Heart right ventricle (tissue), 16 donors: ENCODE measurements at regions not wholly inside any gene's neighbourhood (a gene's known extent, or its start where the extent isn't known, plus 50 kb on each side); places are given as distances from the start of the nearest gene placed in this dataset.
"Not testable (repeated sequence)": the region's sequence is repeated elsewhere in the genome, so short reads cannot be mapped to it uniquely, and the experiment has no call there.

ENCODE experiments used
- ATAC-seq, 8 donors: fragments of 200-7000 bp; cut with Tn5 transposase; one replicate each; pipeline ENCODE4 v1.9.1; 2020; ENCODE audit warnings: mild to moderate bottlenecking in 8 of 8, moderate library complexity in 8 of 8, moderate number of reproducible peaks in 1 of 8
- DNase-seq, 2 donors: peaks; one replicate each; pipeline ENCODE4 v3.0.0-alpha.2; 2020
- H3K27ac ChIP-seq, 10 donors: fragments of 200-600 bp; sonication (generic) in 2 of 10; one replicate each; pipeline versions ENCODE4 v1.5.0 to v1.8.0; 2020 to 2022; ENCODE audit warnings: mild to moderate bottlenecking in 3 of 10
- H3K27me3 ChIP-seq, 7 donors: fragments of 200-600 bp; one replicate each; pipeline ENCODE4 v1.8.0; 2021 to 2022; ENCODE audit warnings: mild to moderate bottlenecking in 2 of 7
- H3K36me3 ChIP-seq, 9 donors: fragments of 200-600 bp; sonication (generic) in 1 of 9; one replicate each; pipeline versions ENCODE4 v1.5.0 to v1.8.0; 2020 to 2022; ENCODE audit warnings: mild to moderate bottlenecking in 2 of 9
- H3K4me1 ChIP-seq, 9 donors: fragments of 200-600 bp; sonication (generic) in 1 of 9; one replicate each; pipeline versions ENCODE4 v1.5.0 to v1.8.0; 2020 to 2022; ENCODE audit warnings: mild to moderate bottlenecking in 4 of 9
- H3K4me3 ChIP-seq, 10 donors: fragments of 200-600 bp; sonication (generic) in 2 of 10; one replicate each; pipeline versions ENCODE4 v1.5.0 to v1.8.0; 2020 to 2022; ENCODE audit warnings: mild to moderate bottlenecking in 7 of 10, moderate library complexity in 2 of 10
- H3K9me3 ChIP-seq, 11 donors: fragments of 200-600 bp in 10 of 11; sonication (generic) in 2 of 11; one replicate each; pipeline versions ENCODE4 v1.5.0 to v1.8.0; 2013 to 2022; ENCODE audit warnings: mild to moderate bottlenecking in 2 of 11, control low read depth in 1 of 11, moderate library complexity in 1 of 11
- CTCF ChIP-seq, 9 donors: fragments of 200-600 bp; sonication (generic) in 2 of 9; IDR thresholded peaks; one replicate each; pipeline versions ENCODE4 v1.5.0 to v1.8.0; 2021 to 2022; ENCODE audit warnings: antibody characterized with exemption in 9 of 9, mild to moderate bottlenecking in 5 of 9, moderate library complexity in 1 of 9
- WGBS, 2 donors: extraction: QIAGEN DNeasy Blood & Tissue Kit; methylation state at CpG; one replicate each; pipeline ENCODE4 v1.1.7; 2013; ENCODE audit warnings: inconsistent platforms in 1 of 2; 5-methylcytosine and 5-hydroxymethylcytosine counted together
- intact Hi-C, 10 donors: fragments of 100-400 bp; cut with DNase I; formaldehyde crosslinking; loops; one replicate each; pipeline versions ENCODE4 v1.11.1 to v1.14.2; 2022
- donor health status: Arrhythmogenic right ventricular cardiomyopathy.
- donor health status: ischemic (EF 13 %, LVEDD 7.1; RV severe dilation, severe dysfunction).
- donor health status: healthy with polysubstance abuse.
- donor health status: DM: no; HTN: yes; CAD: no.
- donor health status: DM: no; HTN: no; CAD: no.
- donor health status: ischemic (EF 25% LVEDD 6.9; RV normal size, moderate dysfunction).
- donor health status: ischemic (EF 25% LVEDD 5.7; RV mildly dilated, moderate dysfunction).
- donor health status: healthy.
- donor health status: DM: yes; HTN: yes; CAD: no.
- donor health status: Ischemic cardiomyopathy.
- donor health status: ischemic (EF 35%, LVEDD 5.7; RV mildly dilated, moderate dysfunction).
- donor health status: nonischemic (EF 11% LVEDD 7.7; RV severe dilation, severe dysfunction).
- donor health status: DM: yes; HTN: yes; CAD: no.
- donor health status: PGD.
- donor health status: ischemic (EF 29% LVEDD 5.4; RV normal size, mild dysfunction).
- donor health status: nonischemic (EF 23%, LVEDD 6.1; RV moderate dilation, normal function).

- peaks cover 0 to 33% (median 15%) of the 10 kb centered on the region in 9 donors for H3K4me1 ChIP-seq
- H3K9me3 ChIP-seq = peaks cover 0 to 6% (median 0%) of the 10 kb centered on the region in 11 donors
- H3K27me3 ChIP-seq = no peaks in the 10 kb centered on the region
- 74 to 88% methylated on average over 2 of the region's 2 CpGs for WGBS, 2 donors
- no peaks in the 10 kb centered on the region for H3K36me3 ChIP-seq
- ATAC-seq = no peak
- H3K27ac ChIP-seq = peak overlapping the region in 2 of 10 donors; percentile 16 to 39
- no peak overlapping the region for H3K4me3 ChIP-seq
- DNase-seq = no peak
- no peak for TF ChIP-seq CTCF (IDR thresholded peaks at IDR 0.05)
- intact Hi-C loops = no loop called here
Observed at GRCh38 chr2:63738019-63738418, 103.7 kb upstream of the UGP2 start.

- H3K36me3 ChIP-seq, H3K4me3 ChIP-seq, intact Hi-C loops, H3K27ac ChIP-seq, H3K9me3 ChIP-seq, DNase-seq, ATAC-seq, H3K27me3 ChIP-seq: not testable (repeated sequence)
- H3K4me1 ChIP-seq = peaks cover 0 to 33% (median 15%) of the 10 kb centered on the region in 9 donors
- 92 to 96% methylated on average over 2 of the region's 2 CpGs for WGBS, 2 donors
Observed at GRCh38 chr2:63739180-63739579, 102.5 kb upstream of the UGP2 start.

- ATAC-seq (no peak), DNase-seq (no peak)
- no peak overlapping the region for H3K27ac ChIP-seq
- no peaks in the 10 kb centered on the region for H3K27me3 ChIP-seq
- H3K4me1 ChIP-seq = peaks cover 0 to 33% (median 16%) of the 10 kb centered on the region in 9 donors
- no peak overlapping the region for H3K4me3 ChIP-seq
- H3K36me3 ChIP-seq = no peaks in the 10 kb centered on the region
- intact Hi-C loops = no loop called here
- no peak for TF ChIP-seq CTCF (IDR thresholded peaks at IDR 0.05)
- H3K9me3 ChIP-seq = peaks cover 0 to 6% (median 0%) of the 10 kb centered on the region in 11 donors
Observed at GRCh38 chr2:63740020-63740419, 101.7 kb upstream of the UGP2 start.

- H3K9me3 ChIP-seq = peaks cover 0 to 6% (median 0%) of the 10 kb centered on the region in 11 donors
- H3K4me1 ChIP-seq = peaks cover 0 to 31% (median 16%) of the 10 kb centered on the region in 9 donors
- H3K27ac ChIP-seq = no peak overlapping the region
- no peak for TF ChIP-seq CTCF (IDR thresholded peaks at IDR 0.05)
- no peaks in the 10 kb centered on the region for H3K27me3 ChIP-seq
- no peak for ATAC-seq
- H3K36me3 ChIP-seq = no peaks in the 10 kb centered on the region
- H3K4me3 ChIP-seq = no peak overlapping the region
- no peak for DNase-seq
- intact Hi-C loops = no loop called here
- WGBS, 2 donors = 77 to 91% methylated on average over 1 of the region's 1 CpG
Observed at GRCh38 chr2:63740943-63741342, 100.8 kb upstream of the UGP2 start.

GRCh38 chr2:63741884-63742579, 99.7 kb upstream of the UGP2 start:
- no peak for TF ChIP-seq CTCF (IDR thresholded peaks at IDR 0.05)
- WGBS, 2 donors = 67 to 78% methylated on average over 3 of the region's 3 CpGs
- Histone ChIP-seq H3K4me1 (peaks cover 0 to 20% (median 6%) of the 10 kb centered on the region in 9 donors), H3K36me3 (no peaks in the 10 kb centered on the region), H3K27me3 (no peaks in the 10 kb centered on the region), H3K4me3 (no peak overlapping the region), H3K9me3 (peaks cover 0 to 15% (median 0%) of the 10 kb centered on the region in 11 donors), H3K27ac (no peak overlapping the region)
- intact Hi-C loops = no loop called here
- ATAC-seq (no peak), DNase-seq (no peak)
